Hepatocyte (in vitro differentiated cells): ENCODE measurements at regions not wholly inside any gene's neighbourhood (a gene's known extent, or its start where the extent isn't known, plus 50 kb on each side); places are given as distances from the start of the nearest gene placed in this dataset.

Experiments
- DNase-seq: peaks from one replicate; pipeline ENCODE4 v3.0.0-alpha.2; 2016; ENCODE audit warnings: low spot score
- H2AFZ ChIP-seq: fragments of 200-600 bp; sonication (generic); 2 replicates; pipeline ENCODE4 v1.6.0; 2016; ENCODE audit warnings: antibody characterized with exemption, mild to moderate bottlenecking
- H3K27ac ChIP-seq: fragments of 200-600 bp; sonication (generic); 2 replicates; pipeline ENCODE4 v1.5.1; 2016; ENCODE audit warnings: mild to moderate bottlenecking
- H3K27me3 ChIP-seq: fragments of 200-600 bp; sonication (generic); 2 replicates; pipeline ENCODE4 v1.6.1; 2016
- H3K36me3 ChIP-seq: fragments of 200-600 bp; sonication (generic); replicated peaks from 2 replicates; pipeline ENCODE4 v1.5.1; 2016; ENCODE audit warnings: low read depth; ENCODE audit not compliant: insufficient read depth
- H3K4me1 ChIP-seq: fragments of 200-600 bp; sonication (generic); 2 replicates; pipeline ENCODE4 v1.5.1; 2016; ENCODE audit warnings: mild to moderate bottlenecking, moderate library complexity; ENCODE audit not compliant: insufficient read depth
- H3K4me2 ChIP-seq: fragments of 200-600 bp; sonication (generic); 2 replicates; pipeline ENCODE4 v1.6.0; 2016
- H3K4me3 ChIP-seq: fragments of 200-600 bp; sonication (generic); 2 replicates; pipeline ENCODE4 v1.5.1; 2016; ENCODE audit warnings: mild to moderate bottlenecking
- H3K79me2 ChIP-seq: fragments of 200-600 bp; sonication (generic); 2 replicates; pipeline ENCODE4 v1.6.0; 2017; ENCODE audit warnings: mild to moderate bottlenecking
- H3K9me2 ChIP-seq: fragments of 200-600 bp; sonication (generic); replicated peaks from 2 replicates; pipeline ENCODE4 v1.6.0; 2017; ENCODE audit warnings: mild to moderate bottlenecking; ENCODE audit not compliant: insufficient read depth
- H3K9me3 ChIP-seq: fragments of 200-600 bp; sonication (generic); 2 replicates; pipeline ENCODE4 v1.5.1; 2016; ENCODE audit warnings: low read depth, mild to moderate bottlenecking
- H4K20me1 ChIP-seq: fragments of 200-600 bp; sonication (generic); 2 replicates; pipeline ENCODE4 v1.6.0; 2016; ENCODE audit warnings: mild to moderate bottlenecking; ENCODE audit not compliant: insufficient read depth, poor library complexity, severe bottlenecking
- EZH2 ChIP-seq: fragments of 200-600 bp; sonication (generic); IDR thresholded peaks from 2 replicates; pipeline ENCODE4 v1.6.1; 2016; ENCODE audit warnings: antibody characterized with exemption, mild to moderate bottlenecking, borderline replicate concordance
- EZH2phosphoT487 ChIP-seq: fragments of 200-600 bp; sonication (generic); IDR thresholded peaks from one replicate; pipeline ENCODE4 v1.6.1; 2018; ENCODE audit warnings: antibody characterized with exemption, mild to moderate bottlenecking, low read depth, moderate library complexity; ENCODE audit not compliant: unreplicated experiment, severe bottlenecking
- WGBS: methylation state at CpG from one replicate; pipeline ENCODE4 v1.1.6; 2016; ENCODE audit warnings: low lambda C conversion rate; ENCODE audit errors: missing lambda C conversion rate; 5-methylcytosine and 5-hydroxymethylcytosine counted together
- TF ChIP-seq, protein P1 (sequence below): fragments of 200-600 bp; sonication (generic); IDR thresholded peaks from 2 replicates; pipeline ENCODE4 v1.5.1; 2016; ENCODE audit warnings: antibody characterized with exemption, mild to moderate bottlenecking; ENCODE audit not compliant: poor library complexity

DNA sequence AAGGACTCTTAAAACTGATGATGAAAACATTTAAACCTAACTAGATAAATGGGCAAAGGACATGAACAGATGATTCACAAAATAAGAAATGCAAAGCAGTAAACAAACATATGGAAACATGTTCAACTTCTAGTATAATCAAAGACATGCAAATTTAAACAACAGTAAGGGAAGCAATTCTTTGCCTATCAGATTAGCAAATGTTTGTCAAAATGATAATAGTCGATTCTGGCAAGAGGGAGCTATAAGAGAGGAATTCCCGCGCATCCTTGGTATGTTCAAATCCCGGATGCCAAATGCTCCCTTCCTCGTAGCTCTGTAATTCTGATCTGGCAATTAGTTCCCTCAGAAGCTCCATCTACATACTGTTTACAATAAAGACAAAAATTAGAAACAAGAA, 320.5 kb downstream of the PHKB start:
- H2AFZ ChIP-seq = no peak overlapping the region

GRCh38 chr16:47780213-47780875, 319.2 kb downstream of the PHKB start:
- Histone ChIP-seq H3K4me3 (no peak overlapping the region), H2AFZ (no peak overlapping the region), H3K27me3 (no peaks in the 10 kb centered on the region), H3K4me1 (no peaks in the 10 kb centered on the region), H3K27ac (no peak overlapping the region), H3K36me3 (no peaks in the 10 kb centered on the region), H3K4me2 (no peak overlapping the region), H3K9me2 (no peaks in the 10 kb centered on the region), H3K9me3 (no peaks in the 10 kb centered on the region), H4K20me1 (no peaks in the 10 kb centered on the region), H3K79me2 (no peaks in the 10 kb centered on the region)
- WGBS = 82% methylated on average over 8 of the region's 8 CpGs
- no peak for DNase-seq
- TF ChIP-seq EZH2phosphoT487 (no peak), EZH2 (no peak)
- TF ChIP-seq, protein P1, sequence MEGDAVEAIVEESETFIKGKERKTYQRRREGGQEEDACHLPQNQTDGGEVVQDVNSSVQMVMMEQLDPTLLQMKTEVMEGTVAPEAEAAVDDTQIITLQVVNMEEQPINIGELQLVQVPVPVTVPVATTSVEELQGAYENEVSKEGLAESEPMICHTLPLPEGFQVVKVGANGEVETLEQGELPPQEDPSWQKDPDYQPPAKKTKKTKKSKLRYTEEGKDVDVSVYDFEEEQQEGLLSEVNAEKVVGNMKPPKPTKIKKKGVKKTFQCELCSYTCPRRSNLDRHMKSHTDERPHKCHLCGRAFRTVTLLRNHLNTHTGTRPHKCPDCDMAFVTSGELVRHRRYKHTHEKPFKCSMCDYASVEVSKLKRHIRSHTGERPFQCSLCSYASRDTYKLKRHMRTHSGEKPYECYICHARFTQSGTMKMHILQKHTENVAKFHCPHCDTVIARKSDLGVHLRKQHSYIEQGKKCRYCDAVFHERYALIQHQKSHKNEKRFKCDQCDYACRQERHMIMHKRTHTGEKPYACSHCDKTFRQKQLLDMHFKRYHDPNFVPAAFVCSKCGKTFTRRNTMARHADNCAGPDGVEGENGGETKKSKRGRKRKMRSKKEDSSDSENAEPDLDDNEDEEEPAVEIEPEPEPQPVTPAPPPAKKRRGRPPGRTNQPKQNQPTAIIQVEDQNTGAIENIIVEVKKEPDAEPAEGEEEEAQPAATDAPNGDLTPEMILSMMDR = no peak

More for the DNA sequence above, 320.5 kb downstream of the PHKB start:
- WGBS = 86% methylated on average over 5 of the region's 5 CpGs
- TF ChIP-seq EZH2 (no peak), EZH2phosphoT487 (no peak)
- TF ChIP-seq, protein P1 = no peak
- H3K79me2 ChIP-seq = no peaks in the 10 kb centered on the region
- no peak for DNase-seq
- no peaks in the 10 kb centered on the region for H3K4me1 ChIP-seq
- no peaks in the 10 kb centered on the region for H4K20me1 ChIP-seq
- H3K36me3 ChIP-seq = no peaks in the 10 kb centered on the region
- H3K9me2 ChIP-seq = no peaks in the 10 kb centered on the region
- H3K27me3 ChIP-seq = no peaks in the 10 kb centered on the region
- no peak overlapping the region for H3K27ac ChIP-seq
- H3K4me3 ChIP-seq = no peak overlapping the region
- no peaks in the 10 kb centered on the region for H3K9me3 ChIP-seq
- H3K4me2 ChIP-seq = no peak overlapping the region

- H2AFZ ChIP-seq = no peak overlapping the region
- H3K9me2 ChIP-seq = no peaks in the 10 kb centered on the region
- no peaks in the 10 kb centered on the region for H4K20me1 ChIP-seq
- no peaks in the 10 kb centered on the region for H3K4me1 ChIP-seq
- no peak overlapping the region for H3K4me2 ChIP-seq
- no peaks in the 10 kb centered on the region for H3K27me3 ChIP-seq
- TF ChIP-seq, protein P1 = no peak
- TF ChIP-seq EZH2phosphoT487 (no peak), EZH2 (no peak)
- H3K4me3 ChIP-seq = no peak overlapping the region
- no peaks in the 10 kb centered on the region for H3K79me2 ChIP-seq
- no peak for DNase-seq
- WGBS = 68% methylated on average over 7 of the region's 7 CpGs
- H3K36me3 ChIP-seq = no peaks in the 10 kb centered on the region
- H3K27ac ChIP-seq = no peak overlapping the region
- H3K9me3 ChIP-seq = no peaks in the 10 kb centered on the region
Observed at GRCh38 chr16:47779201-47780016, 318.3 kb downstream of the PHKB start.
